ENCODE measurements at regions not wholly inside any gene's neighbourhood (a gene's known extent, or its start where the extent isn't known, plus 50 kb on each side); places are given as distances from the start of the nearest gene placed in this dataset.
"Not testable (repeated sequence)": the region's sequence is repeated elsewhere in the genome, so short reads cannot be mapped to it uniquely, and the experiment has no call there.

GRCh38 chr6:73978330-73978729 lies 282.3 kb downstream of the CD109 start:
- WGBS, 2 donors: 49 to 67% methylated on average over 2 of the region's 2 CpGs
- H3K36me3 ChIP-seq (ENCODE audit: control insufficient read depth in 2 of 2, insufficient read depth in 2 of 2, low read length in 1 of 2): no peaks in the 10 kb centered on the region
- H3K9me3 ChIP-seq (ENCODE audit: control insufficient read depth in 2 of 2, insufficient read depth in 1 of 2, low read depth in 1 of 2, low read length in 1 of 2): no peaks in the 10 kb centered on the region
- H3K4me1 ChIP-seq (ENCODE audit: control insufficient read depth in 2 of 2, insufficient read depth in 2 of 2, low read length in 1 of 2): no peaks in the 10 kb centered on the region
- H3K27me3 ChIP-seq (ENCODE audit: control insufficient read depth in 1 of 2, insufficient read depth in 2 of 2, low read length in 2 of 2): no peaks in the 10 kb centered on the region
- H3K27ac ChIP-seq (ENCODE audit: low read depth in 2 of 2, low read length in 1 of 2): no peak overlapping the region
- H3K4me3 ChIP-seq (ENCODE audit: low read depth in 1 of 2, low read length in 2 of 2): no peak overlapping the region

DNA sequence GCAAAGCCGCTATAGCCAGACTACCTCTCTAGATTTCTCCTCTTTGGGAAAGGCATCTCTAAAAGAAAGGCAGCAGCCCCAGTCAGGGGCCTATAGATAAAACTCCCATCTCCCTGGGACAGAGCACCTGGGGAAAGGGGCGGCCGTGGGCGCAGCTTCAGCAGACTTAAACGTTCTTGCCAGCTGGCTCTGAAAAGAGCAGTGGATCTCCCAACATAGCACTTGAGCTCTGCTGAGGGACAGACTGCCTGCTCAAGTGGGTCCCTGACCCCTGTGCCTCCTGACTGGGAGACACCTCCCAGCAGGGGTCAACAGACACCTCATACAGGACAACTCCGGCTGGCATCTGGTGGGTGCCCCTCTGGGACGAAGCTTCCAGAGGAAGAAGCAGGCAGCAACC lies 276.5 kb downstream of the CD109 start:
- not testable (repeated sequence) for H3K36me3 ChIP-seq (ENCODE audit: control insufficient read depth in 2 of 2, insufficient read depth in 2 of 2, low read length in 1 of 2)

DNA sequence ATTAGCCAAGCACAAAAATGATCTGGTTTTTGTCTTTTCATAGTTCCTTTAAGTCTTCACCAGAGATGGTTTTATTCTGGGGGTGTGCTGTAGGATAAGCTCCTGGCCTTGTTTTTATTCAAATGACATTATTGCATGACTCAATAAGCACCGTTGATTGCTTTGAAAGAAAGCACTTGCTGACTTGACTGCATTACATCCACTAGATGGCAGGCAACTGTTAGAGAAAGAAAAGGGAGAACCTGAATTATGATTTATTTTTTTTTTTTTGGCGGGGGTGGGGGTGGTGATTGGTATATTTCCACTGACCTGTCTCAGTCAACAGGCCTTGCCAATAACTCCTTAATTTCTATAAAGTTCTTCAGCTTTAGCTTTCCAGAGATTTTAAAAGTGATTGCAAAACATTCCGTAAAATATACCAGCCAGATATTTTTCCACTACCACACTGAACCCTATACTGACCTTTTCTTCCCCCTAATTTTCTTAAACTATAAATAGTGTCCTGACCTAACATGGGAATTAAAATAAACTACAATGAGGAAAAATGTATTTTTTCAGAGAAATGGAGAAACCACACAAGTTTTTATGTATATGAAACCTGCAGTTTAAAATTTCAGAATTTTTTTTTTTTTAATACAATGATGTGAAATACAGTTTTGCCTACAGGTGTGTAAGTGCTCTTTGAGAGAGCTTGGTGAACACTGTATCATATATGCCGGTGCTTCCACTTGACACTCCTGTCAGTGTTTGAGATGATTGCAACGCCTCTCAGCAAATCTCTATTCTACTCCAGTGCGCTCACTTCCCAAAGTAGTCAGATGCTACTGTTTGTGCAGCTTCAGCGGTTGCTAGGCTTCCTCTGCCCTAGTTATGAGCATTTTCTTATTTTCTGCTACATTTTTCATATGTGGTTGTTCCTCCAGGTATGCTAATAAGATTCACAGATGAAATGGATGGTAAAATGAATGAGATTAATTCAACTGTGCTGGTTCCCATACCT lies 274.3 kb downstream of the CD109 start:
- H3K4me1 ChIP-seq (ENCODE audit: control insufficient read depth in 2 of 2, insufficient read depth in 2 of 2, low read length in 1 of 2): no peaks in the 10 kb centered on the region
- H3K9me3 ChIP-seq (ENCODE audit: control insufficient read depth in 2 of 2, insufficient read depth in 1 of 2, low read depth in 1 of 2, low read length in 1 of 2): no peaks in the 10 kb centered on the region
- H3K27ac ChIP-seq (ENCODE audit: low read depth in 2 of 2, low read length in 1 of 2): no peak overlapping the region
- no peaks in the 10 kb centered on the region for H3K27me3 ChIP-seq (ENCODE audit: control insufficient read depth in 1 of 2, insufficient read depth in 2 of 2, low read length in 2 of 2)
- H3K36me3 ChIP-seq (ENCODE audit: control insufficient read depth in 2 of 2, insufficient read depth in 2 of 2, low read length in 1 of 2): no peaks in the 10 kb centered on the region
- 53 to 54% methylated on average over 7 of the region's 7 CpGs for WGBS, 2 donors
- no peak overlapping the region for H3K4me3 ChIP-seq (ENCODE audit: low read depth in 1 of 2, low read length in 2 of 2)

More for the DNA sequence above, 276.5 kb downstream of the CD109 start:
- not testable (repeated sequence) for H3K4me1 ChIP-seq (ENCODE audit: control insufficient read depth in 2 of 2, insufficient read depth in 2 of 2, low read length in 1 of 2); H3K27me3 ChIP-seq (ENCODE audit: control insufficient read depth in 1 of 2, insufficient read depth in 2 of 2, low read length in 2 of 2); H3K27ac ChIP-seq (ENCODE audit: low read depth in 2 of 2, low read length in 1 of 2); H3K4me3 ChIP-seq (ENCODE audit: low read depth in 1 of 2, low read length in 2 of 2); H3K9me3 ChIP-seq (ENCODE audit: control insufficient read depth in 2 of 2, insufficient read depth in 1 of 2, low read depth in 1 of 2, low read length in 1 of 2)
- WGBS, 2 donors: 92 to 94% methylated on average over 7 of the region's 7 CpGs

DNA sequence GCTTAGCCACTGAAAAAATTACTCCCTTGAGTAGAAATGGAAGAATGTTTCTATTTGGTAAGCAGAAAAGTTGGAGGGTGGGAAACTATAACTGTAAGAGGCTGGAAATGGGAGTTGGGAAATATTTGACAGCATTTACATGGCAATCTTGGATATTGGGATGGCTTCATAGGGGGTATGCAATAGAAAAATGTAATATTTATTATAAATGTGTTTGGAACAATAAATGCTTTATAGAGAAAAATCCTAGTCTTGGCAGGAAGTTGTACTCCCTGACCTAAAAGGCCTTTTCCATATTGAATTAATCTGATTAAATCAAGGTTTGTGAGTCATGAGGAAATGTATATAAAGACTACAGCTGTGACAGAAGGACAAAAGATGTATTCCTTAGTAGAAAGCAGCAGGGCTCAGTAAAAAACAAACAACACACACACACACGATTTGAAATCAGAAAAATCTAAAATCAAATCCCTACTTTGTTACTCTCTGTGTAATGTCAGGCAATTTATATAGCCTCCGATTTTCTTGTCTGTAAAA lies 272.3 kb downstream of the CD109 start:
- Histone ChIP-seq H3K9me3 (ENCODE audit: control insufficient read depth in 2 of 2, insufficient read depth in 1 of 2, low read depth in 1 of 2, low read length in 1 of 2) (no peaks in the 10 kb centered on the region), H3K36me3 (ENCODE audit: control insufficient read depth in 2 of 2, insufficient read depth in 2 of 2, low read length in 1 of 2) (no peaks in the 10 kb centered on the region), H3K4me3 (ENCODE audit: low read depth in 1 of 2, low read length in 2 of 2) (no peak overlapping the region), H3K27ac (ENCODE audit: low read depth in 2 of 2, low read length in 1 of 2) (no peak overlapping the region), H3K4me1 (ENCODE audit: control insufficient read depth in 2 of 2, insufficient read depth in 2 of 2, low read length in 1 of 2) (no peaks in the 10 kb centered on the region), H3K27me3 (ENCODE audit: control insufficient read depth in 1 of 2, insufficient read depth in 2 of 2, low read length in 2 of 2) (no peaks in the 10 kb centered on the region)
- 52 to 66% methylated on average over 2 of the region's 2 CpGs for WGBS, 2 donors

DNA sequence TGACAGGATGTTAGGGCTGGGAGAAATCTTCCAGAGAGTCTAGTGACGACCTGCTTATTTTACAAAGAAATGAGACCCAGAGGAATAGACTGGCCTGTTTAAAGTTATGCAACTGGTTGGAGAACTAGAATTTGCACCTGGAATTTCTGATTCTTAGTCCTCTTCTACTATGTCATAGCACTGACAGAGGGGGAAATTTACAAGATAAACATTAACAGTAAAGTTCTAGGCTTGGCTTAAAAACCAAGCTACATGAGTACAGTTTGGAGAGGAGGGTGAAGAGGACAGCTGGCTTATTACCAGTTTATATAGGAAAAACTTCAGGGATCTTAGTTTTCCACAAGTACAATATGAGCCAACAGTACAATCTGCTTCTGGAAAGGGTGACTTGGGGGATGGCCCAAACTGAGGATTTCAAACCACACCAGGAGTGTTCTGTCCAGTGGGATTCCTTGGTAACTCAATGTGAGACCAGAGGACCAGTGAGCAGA lies 269.6 kb downstream of the CD109 start:
- H3K9me3 ChIP-seq (ENCODE audit: control insufficient read depth in 2 of 2, insufficient read depth in 1 of 2, low read depth in 1 of 2, low read length in 1 of 2): no peaks in the 10 kb centered on the region
- no peaks in the 10 kb centered on the region for H3K4me1 ChIP-seq (ENCODE audit: control insufficient read depth in 2 of 2, insufficient read depth in 2 of 2, low read length in 1 of 2)
- H3K27me3 ChIP-seq (ENCODE audit: control insufficient read depth in 1 of 2, insufficient read depth in 2 of 2, low read length in 2 of 2): no peaks in the 10 kb centered on the region
- no peaks in the 10 kb centered on the region for H3K36me3 ChIP-seq (ENCODE audit: control insufficient read depth in 2 of 2, insufficient read depth in 2 of 2, low read length in 1 of 2)
- H3K4me3 ChIP-seq (ENCODE audit: low read depth in 1 of 2, low read length in 2 of 2): no peak overlapping the region
- 65 to 67% methylated on average over 1 of the region's 1 CpG for WGBS, 2 donors
- no peak overlapping the region for H3K27ac ChIP-seq (ENCODE audit: low read depth in 2 of 2, low read length in 1 of 2)

DNA sequence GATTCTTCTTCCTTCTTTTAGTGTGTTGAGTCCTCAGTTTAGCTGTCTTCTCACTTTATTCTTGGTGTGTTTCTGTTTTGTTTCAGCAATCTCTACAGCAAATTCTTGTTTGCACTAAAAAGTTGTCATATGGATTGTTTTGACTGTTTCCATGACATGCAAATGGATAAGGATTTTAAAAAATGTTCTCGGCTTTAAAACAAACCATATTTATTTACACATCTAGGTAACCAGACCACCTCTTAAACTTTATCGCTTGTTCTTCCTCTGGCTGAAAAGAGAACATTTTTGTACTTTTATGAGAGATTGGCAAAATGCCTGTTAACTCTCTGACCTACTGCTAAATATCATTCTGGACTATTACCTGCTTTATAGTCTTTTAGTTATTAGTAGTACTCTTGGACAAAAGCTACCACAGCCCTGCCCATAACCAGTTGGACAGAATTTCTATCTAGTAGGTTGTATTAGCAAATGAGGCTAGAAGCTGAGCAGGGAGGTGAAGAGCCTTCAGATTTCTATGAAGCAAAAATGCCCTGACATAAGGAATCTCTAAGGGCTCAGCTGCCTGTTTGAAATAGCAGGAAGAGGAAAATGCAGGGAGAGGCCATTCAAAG lies 268.3 kb downstream of the CD109 start:
- no peaks in the 10 kb centered on the region for H3K27me3 ChIP-seq (ENCODE audit: control insufficient read depth in 1 of 2, insufficient read depth in 2 of 2, low read length in 2 of 2)
- 66 to 87% methylated on average over 2 of the region's 2 CpGs for WGBS, 2 donors
- no peaks in the 10 kb centered on the region for H3K4me1 ChIP-seq (ENCODE audit: control insufficient read depth in 2 of 2, insufficient read depth in 2 of 2, low read length in 1 of 2)
- no peaks in the 10 kb centered on the region for H3K9me3 ChIP-seq (ENCODE audit: control insufficient read depth in 2 of 2, insufficient read depth in 1 of 2, low read depth in 1 of 2, low read length in 1 of 2)
- H3K4me3 ChIP-seq (ENCODE audit: low read depth in 1 of 2, low read length in 2 of 2): no peak overlapping the region
- H3K27ac ChIP-seq (ENCODE audit: low read depth in 2 of 2, low read length in 1 of 2): no peak overlapping the region
- no peaks in the 10 kb centered on the region for H3K36me3 ChIP-seq (ENCODE audit: control insufficient read depth in 2 of 2, insufficient read depth in 2 of 2, low read length in 1 of 2)

DNA sequence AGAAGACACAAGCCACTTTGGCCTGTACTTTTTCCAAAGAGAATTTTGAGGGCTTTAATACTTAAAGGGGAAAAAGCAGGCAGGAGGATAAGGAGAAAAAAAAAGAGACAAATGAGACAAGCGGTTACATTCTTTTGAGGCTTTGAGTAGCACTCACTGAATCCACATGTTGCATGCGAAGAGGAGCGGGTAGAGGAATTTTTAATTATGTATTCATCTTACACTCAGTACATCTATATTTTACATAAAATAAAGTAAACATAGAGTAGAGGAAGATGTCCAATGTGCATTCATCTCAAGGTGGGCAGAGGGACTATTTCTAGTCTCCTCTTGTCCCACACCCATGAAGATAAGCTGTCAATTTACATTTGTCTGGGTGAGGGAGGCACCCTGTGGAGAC lies 266.9 kb downstream of the CD109 start:
- Histone ChIP-seq H3K9me3 (ENCODE audit: control insufficient read depth in 2 of 2, insufficient read depth in 1 of 2, low read depth in 1 of 2, low read length in 1 of 2) (no peaks in the 10 kb centered on the region), H3K27me3 (ENCODE audit: control insufficient read depth in 1 of 2, insufficient read depth in 2 of 2, low read length in 2 of 2) (no peaks in the 10 kb centered on the region)
- 97 to 98% methylated on average over 3 of the region's 3 CpGs for WGBS, 2 donors

DNA sequence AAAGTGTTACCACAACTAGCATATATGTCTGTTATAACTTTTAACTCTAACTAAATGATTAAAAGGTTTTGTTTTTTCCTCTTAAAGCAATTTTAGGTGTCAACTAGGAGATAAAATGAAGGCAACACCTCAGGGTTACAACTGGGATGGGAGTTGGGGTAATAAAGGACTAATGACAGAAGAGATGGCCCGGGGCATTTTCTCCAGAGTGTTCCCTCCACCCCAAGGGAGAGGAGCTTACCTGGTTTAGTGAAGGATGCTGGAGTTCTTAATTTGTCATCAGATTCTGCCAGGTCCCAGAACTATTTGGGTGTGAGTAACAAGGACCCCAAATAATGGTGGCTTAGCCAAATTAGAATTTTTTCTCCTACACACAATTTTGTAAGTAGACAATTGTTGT lies 260.3 kb downstream of the CD109 start:
- Histone ChIP-seq H3K27ac (ENCODE audit: low read depth in 2 of 2, low read length in 1 of 2) (no peak overlapping the region), H3K27me3 (ENCODE audit: control insufficient read depth in 1 of 2, insufficient read depth in 2 of 2, low read length in 2 of 2) (no peaks in the 10 kb centered on the region), H3K9me3 (ENCODE audit: control insufficient read depth in 2 of 2, insufficient read depth in 1 of 2, low read depth in 1 of 2, low read length in 1 of 2) (no peaks in the 10 kb centered on the region), H3K4me1 (ENCODE audit: control insufficient read depth in 2 of 2, insufficient read depth in 2 of 2, low read length in 1 of 2) (no peaks in the 10 kb centered on the region), H3K4me3 (ENCODE audit: low read depth in 1 of 2, low read length in 2 of 2) (no peak overlapping the region), H3K36me3 (ENCODE audit: control insufficient read depth in 2 of 2, insufficient read depth in 2 of 2, low read length in 1 of 2) (no peaks in the 10 kb centered on the region)
- 73 to 79% methylated on average over 1 of the region's 1 CpG for WGBS, 2 donors

More for the DNA sequence above, 266.9 kb downstream of the CD109 start:
- no peak overlapping the region for H3K4me3 ChIP-seq (ENCODE audit: low read depth in 1 of 2, low read length in 2 of 2)
- no peak overlapping the region for H3K27ac ChIP-seq (ENCODE audit: low read depth in 2 of 2, low read length in 1 of 2)
- H3K36me3 ChIP-seq (ENCODE audit: control insufficient read depth in 2 of 2, insufficient read depth in 2 of 2, low read length in 1 of 2): no peaks in the 10 kb centered on the region
- H3K4me1 ChIP-seq (ENCODE audit: control insufficient read depth in 2 of 2, insufficient read depth in 2 of 2, low read length in 1 of 2): no peaks in the 10 kb centered on the region

- H3K4me1 ChIP-seq (ENCODE audit: control insufficient read depth in 2 of 2, insufficient read depth in 2 of 2, low read length in 1 of 2): no peaks in the 10 kb centered on the region
- no peaks in the 10 kb centered on the region for H3K9me3 ChIP-seq (ENCODE audit: control insufficient read depth in 2 of 2, insufficient read depth in 1 of 2, low read depth in 1 of 2, low read length in 1 of 2)
- H3K36me3 ChIP-seq (ENCODE audit: control insufficient read depth in 2 of 2, insufficient read depth in 2 of 2, low read length in 1 of 2): no peaks in the 10 kb centered on the region
- no peak overlapping the region for H3K4me3 ChIP-seq (ENCODE audit: low read depth in 1 of 2, low read length in 2 of 2)
- H3K27me3 ChIP-seq (ENCODE audit: control insufficient read depth in 1 of 2, insufficient read depth in 2 of 2, low read length in 2 of 2): no peaks in the 10 kb centered on the region
- H3K27ac ChIP-seq (ENCODE audit: low read depth in 2 of 2, low read length in 1 of 2): no peak overlapping the region
- 46 to 59% methylated on average over 4 of the region's 4 CpGs for WGBS, 2 donors
Measured at GRCh38 chr6:73955800-73956199, 259.8 kb downstream of the CD109 start.
